HCT116 (cell line): ENCODE measurements at regions not wholly inside any gene's neighbourhood (a gene's known extent, or its start where the extent isn't known, plus 50 kb on each side); places are given as distances from the start of the nearest gene placed in this dataset.

Experiments used
- ATAC-seq: fragments of 200-7000 bp; cut with Tn5 transposase; 2 replicates; pipeline ENCODE4 v1.9.1; 2020; ENCODE audit warnings: mild to moderate bottlenecking, moderate library complexity
- BruUV-seq: library from RNA; stranded (reverse); fragments of 400-500 nt; replicated peaks from 2 replicates; lab custom pipeline; 2021; lab: Mats Ljungman, UMichigan
- CTCF ChIA-PET: fragments of 300-600 bp; sonication (Branson Sonifier 250); formaldehyde crosslinking; loops from one replicate; lab custom pipeline; 2021; ENCODE audit warnings: antibody characterized with exemption; lab: Charles Lee
- POLR2A ChIA-PET: fragments of 300-600, 350-600 bp; sonication (Branson Sonifier 250); formaldehyde crosslinking; loops from one replicate; lab custom pipeline; 2021; ENCODE audit warnings: antibody characterized with exemption; lab: Charles Lee
- RAD21 ChIA-PET, 2 experiments: fragments of 300-600 bp; sonication (Branson Sonifier 250); formaldehyde crosslinking; loops; one replicate each; lab custom pipeline; 2023; ENCODE audit warnings: low total read pairs in 2 of 2; ENCODE audit not compliant: uncharacterized antibody in 2 of 2, unreplicated experiment in 2 of 2, low non-redundant PET in 1 of 2; lab: Charles Lee
- DNase-seq: peaks from one replicate; pipeline ENCODE4 v3.0.0-alpha.2; 2010; ENCODE audit warnings: low read depth, low spot score
- H2AFZ ChIP-seq: fragments of 200-600 bp; shearing (Covaris generic), sonication (generic); 2 replicates; pipeline ENCODE4 v1.6.1; 2017; ENCODE audit warnings: low read depth, mixed run types, mixed read lengths, antibody characterized with exemption, low read length; ENCODE audit not compliant: poor library complexity, severe bottlenecking
- H3K27ac ChIP-seq: 2 replicates; pipeline ENCODE4 v1.5.1; 2012; ENCODE audit warnings: low read depth, low read length
- H3K27me3 ChIP-seq: fragments of 200-600 bp; sonication (generic); 2 replicates; pipeline ENCODE4 v1.6.1; 2016; ENCODE audit warnings: mixed run types, low read length, mixed read lengths; ENCODE audit not compliant: insufficient read depth
- H3K36me3 ChIP-seq, 2 experiments: fragments of 200-500 bp in 1 of 2; fragments of 200-600 bp in 1 of 2; sonication (Bioruptor generic) in 1 of 2; sonication (generic) in 1 of 2; 2 replicates each; pipeline versions ENCODE4 v1.5.1 to v1.6.1; 2014 to 2016; ENCODE audit warnings: low read length in 2 of 2, inconsistent platforms in 1 of 2, mixed read lengths in 1 of 2, mixed run types in 1 of 2; ENCODE audit not compliant: insufficient read depth in 2 of 2, control insufficient read depth in 1 of 2
- H3K4me1 ChIP-seq, 2 experiments: fragments of 200-600 bp in 1 of 2; sonication (generic) in 1 of 2; 2 replicates each; pipeline versions ENCODE4 v1.5.1 to v1.6.1; 2012 to 2017; ENCODE audit warnings: low read length in 2 of 2, inconsistent platforms in 1 of 2, mild to moderate bottlenecking in 1 of 2, mixed read lengths in 1 of 2, mixed run types in 1 of 2, moderate library complexity in 1 of 2; ENCODE audit not compliant: insufficient read depth in 2 of 2, control insufficient read depth in 1 of 2
- H3K4me2 ChIP-seq: fragments of 200-600 bp; sonication (generic); 2 replicates; pipeline ENCODE4 v1.6.1; 2017; ENCODE audit warnings: mixed run types, low read length, mixed read lengths
- H3K4me3 ChIP-seq, 2 experiments: fragments of 200-600 bp in 1 of 2; sonication (generic) in 1 of 2; replicated peaks in 1 of 2; 2 replicates each; pipeline ENCODE4 v1.5.1; 2011 to 2016; ENCODE audit warnings: low read length in 2 of 2, control low read depth in 1 of 2, low read depth in 1 of 2, mild to moderate bottlenecking in 1 of 2, mixed read lengths in 1 of 2, mixed run types in 1 of 2
- H3K79me2 ChIP-seq: fragments of 200-600 bp; sonication (generic); 2 replicates; pipeline ENCODE4 v1.6.1; 2017; ENCODE audit warnings: mild to moderate bottlenecking, mixed run types, low read length, moderate library complexity, mixed read lengths; ENCODE audit not compliant: insufficient read depth
- H3K9ac ChIP-seq: fragments of 200-600 bp; sonication (generic); 2 replicates; pipeline ENCODE4 v1.6.1; 2016; ENCODE audit warnings: low read length, mixed read lengths
- H3K9me2 ChIP-seq: fragments of 200-600 bp; sonication (generic), shearing (Covaris generic); 2 replicates; pipeline ENCODE4 v1.6.1; 2017; ENCODE audit warnings: mixed run types, mild to moderate bottlenecking, moderate library complexity; ENCODE audit not compliant: insufficient read depth
- H3K9me3 ChIP-seq, 2 experiments: fragments of 200-500 bp in 1 of 2; fragments of 200-600 bp in 1 of 2; sonication (Bioruptor generic) in 1 of 2; sonication (generic) in 1 of 2; 2 replicates each; pipeline ENCODE4 v1.6.1; 2014 to 2017; ENCODE audit warnings: low read length in 2 of 2, mixed read lengths in 2 of 2, inconsistent platforms in 1 of 2, low read depth in 1 of 2, mild to moderate bottlenecking in 1 of 2, mixed run types in 1 of 2, moderate library complexity in 1 of 2; ENCODE audit not compliant: control insufficient read depth in 1 of 2, insufficient read depth in 1 of 2
- H4K20me1 ChIP-seq: fragments of 200-600 bp; sonication (generic), shearing (Covaris generic); 2 replicates; pipeline ENCODE4 v1.6.1; 2017; ENCODE audit warnings: mixed run types, mild to moderate bottlenecking, moderate library complexity; ENCODE audit not compliant: insufficient read depth
- CBX3 ChIP-seq: IDR thresholded peaks from 2 replicates; pipeline ENCODE4 v1.6.1; 2012; ENCODE audit warnings: low read depth
- EGR1 ChIP-seq: IDR thresholded peaks from 2 replicates; pipeline ENCODE4 v1.6.1; 2012; ENCODE audit warnings: low read depth
- ELF1 ChIP-seq: IDR thresholded peaks from 2 replicates; pipeline ENCODE4 v1.6.1; 2012; ENCODE audit warnings: low read depth, borderline replicate concordance
- EZH2 ChIP-seq: fragments of 200-600 bp; sonication (generic); IDR thresholded peaks from 2 replicates; pipeline ENCODE4 v1.6.1; 2017; ENCODE audit warnings: antibody characterized with exemption, mixed run types
- EZH2phosphoT487 ChIP-seq: fragments of 200-600 bp; IDR thresholded peaks from 2 replicates; pipeline ENCODE4 v1.6.1; 2018; ENCODE audit warnings: antibody characterized with exemption, borderline replicate concordance
- FOSL1 ChIP-seq: IDR thresholded peaks from 2 replicates; pipeline ENCODE4 v1.6.1; 2012; ENCODE audit warnings: low read depth
- JUND ChIP-seq: IDR thresholded peaks from 2 replicates; pipeline ENCODE4 v1.6.1; 2012
- POLR2AphosphoS5 ChIP-seq: IDR thresholded peaks from 2 replicates; pipeline ENCODE4 v1.6.1; 2011; ENCODE audit warnings: mild to moderate bottlenecking, low read depth, low read length, moderate library complexity
- RAD21 ChIP-seq: IDR thresholded peaks from 2 replicates; pipeline ENCODE4 v1.6.1; 2012; ENCODE audit warnings: low read depth, mild to moderate bottlenecking
- SIN3A ChIP-seq: IDR thresholded peaks from 2 replicates; pipeline ENCODE4 v1.6.1; 2012; ENCODE audit warnings: low read depth
- SP1 ChIP-seq: IDR thresholded peaks from 2 replicates; pipeline ENCODE4 v1.6.1; 2012; ENCODE audit warnings: low read depth
- SRF ChIP-seq: IDR thresholded peaks from 2 replicates; pipeline ENCODE4 v1.6.1; 2012; ENCODE audit warnings: low read depth
- TCF7L2 ChIP-seq: IDR thresholded peaks from 2 replicates; pipeline ENCODE4 v1.7.0; 2011; ENCODE audit warnings: borderline replicate concordance, inconsistent platforms; ENCODE audit not compliant: insufficient read depth, insufficient read length; ENCODE audit errors: extremely low read depth
- ZFX ChIP-seq: fragments of 450-650 bp; IDR thresholded peaks from 2 replicates; pipeline ENCODE4 v1.6.1; 2017
- ZNF274 ChIP-seq: fragments of 200-500 bp; sonication (Bioruptor generic); IDR thresholded peaks from 2 replicates; pipeline ENCODE4 v1.6.1; 2014; ENCODE audit warnings: mild to moderate bottlenecking, low read depth, low read length, inconsistent platforms
- intact Hi-C: fragments of 100-400 bp; cut with micrococcal nuclease; formaldehyde crosslinking; loops from 2 replicates; pipeline ENCODE4 v1.10.0; 2022
- TF ChIP-seq, protein P1 (sequence below), 3 experiments: fragments of 200-600 bp in 1 of 3; sonication (generic) in 1 of 3; IDR thresholded peaks in 2 of 3; conservative IDR thresholded peaks in 1 of 3; 2 replicates each; pipeline ENCODE4 v1.5.1; 2012 to 2017; ENCODE audit warnings: low read depth in 2 of 3, low read length in 2 of 3, antibody characterized with exemption in 1 of 3, borderline replicate concordance in 1 of 3, control low read depth in 1 of 3, mild to moderate bottlenecking in 1 of 3, mixed read lengths in 1 of 3, mixed run types in 1 of 3, moderate library complexity in 1 of 3; ENCODE audit not compliant: insufficient read depth in 1 of 3
- TF ChIP-seq, protein P2 (sequence below): IDR thresholded peaks from 2 replicates; pipeline ENCODE4 v1.6.1; 2011; ENCODE audit warnings: mild to moderate bottlenecking, low read length, moderate library complexity; ENCODE audit not compliant: insufficient replicate concordance; ENCODE audit errors: extremely low read depth
- TF ChIP-seq, protein P3 (sequence below): IDR thresholded peaks from 2 replicates; pipeline ENCODE4 v1.6.1; 2012
- TF ChIP-seq, protein P4 (sequence below): IDR thresholded peaks from 2 replicates; pipeline ENCODE4 v1.6.1; 2012; ENCODE audit warnings: low read depth
- TF ChIP-seq, protein P5 (sequence below): IDR thresholded peaks from 2 replicates; pipeline ENCODE4 v1.6.1; 2012

DNA sequence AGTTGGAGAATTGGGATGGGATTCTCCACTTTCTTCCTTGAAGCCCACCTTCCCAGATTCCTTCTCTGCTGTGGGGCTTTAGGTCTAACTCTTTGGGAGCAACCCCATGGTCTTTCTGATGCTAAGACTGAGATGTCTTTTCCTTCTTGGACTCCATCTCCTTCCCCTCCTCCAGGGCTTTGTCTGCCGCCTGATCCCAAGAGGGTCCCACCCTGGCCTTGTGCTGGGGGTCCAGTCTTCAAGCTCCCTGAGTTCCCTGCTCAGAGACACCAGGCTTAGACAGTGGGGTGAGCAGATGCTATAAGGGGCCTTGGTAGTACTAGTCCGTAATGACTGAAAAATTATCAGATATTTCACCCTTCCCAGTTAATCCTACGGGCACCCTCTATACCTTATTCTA is 150.5 kb downstream of the PTPN20 start:
- CTCF ChIA-PET: interaction anchor here (1.3 kb wide), 1 partner anchor 14 kb away, joined by 3 read pairs; no protein-coding TSS in a partner anchor
- no peak overlapping the region for H3K4me2 ChIP-seq
- peaks cover 34% of the 10 kb centered on the region; the same call in 1 of the 2 replicates for H3K27me3 ChIP-seq
- DNase-seq: no peak
- no peaks in the 10 kb centered on the region for H3K9me3 ChIP-seq
- H3K36me3 ChIP-seq: no peaks in the 10 kb centered on the region
- H3K27ac ChIP-seq: no peak overlapping the region
- RAD21 ChIA-PET: no interaction called here
- no TSS peak for BruUV-seq
- ATAC-seq: no peak
- H2AFZ ChIP-seq: no peak overlapping the region
- no peak overlapping the region for H3K4me3 ChIP-seq
- no peaks in the 10 kb centered on the region for H3K9me2 ChIP-seq
- H3K4me1 ChIP-seq: no peaks in the 10 kb centered on the region
- no peaks in the 10 kb centered on the region for H4K20me1 ChIP-seq
- H3K79me2 ChIP-seq: no peaks in the 10 kb centered on the region
- TF ChIP-seq SRF (no peak), ELF1 (no peak), JUND (no peak), CBX3 (no peak), ZNF274 (no peak), EGR1 (no peak), TCF7L2 (no peak), ZFX (no peak), RAD21 (no peak), SIN3A (no peak), EZH2 (no peak), SP1 (no peak), EZH2phosphoT487 (no peak), FOSL1 (no peak), POLR2AphosphoS5 (no peak)
- TF ChIP-seq, protein P1, sequence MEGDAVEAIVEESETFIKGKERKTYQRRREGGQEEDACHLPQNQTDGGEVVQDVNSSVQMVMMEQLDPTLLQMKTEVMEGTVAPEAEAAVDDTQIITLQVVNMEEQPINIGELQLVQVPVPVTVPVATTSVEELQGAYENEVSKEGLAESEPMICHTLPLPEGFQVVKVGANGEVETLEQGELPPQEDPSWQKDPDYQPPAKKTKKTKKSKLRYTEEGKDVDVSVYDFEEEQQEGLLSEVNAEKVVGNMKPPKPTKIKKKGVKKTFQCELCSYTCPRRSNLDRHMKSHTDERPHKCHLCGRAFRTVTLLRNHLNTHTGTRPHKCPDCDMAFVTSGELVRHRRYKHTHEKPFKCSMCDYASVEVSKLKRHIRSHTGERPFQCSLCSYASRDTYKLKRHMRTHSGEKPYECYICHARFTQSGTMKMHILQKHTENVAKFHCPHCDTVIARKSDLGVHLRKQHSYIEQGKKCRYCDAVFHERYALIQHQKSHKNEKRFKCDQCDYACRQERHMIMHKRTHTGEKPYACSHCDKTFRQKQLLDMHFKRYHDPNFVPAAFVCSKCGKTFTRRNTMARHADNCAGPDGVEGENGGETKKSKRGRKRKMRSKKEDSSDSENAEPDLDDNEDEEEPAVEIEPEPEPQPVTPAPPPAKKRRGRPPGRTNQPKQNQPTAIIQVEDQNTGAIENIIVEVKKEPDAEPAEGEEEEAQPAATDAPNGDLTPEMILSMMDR (IDR thresholded peaks at IDR 0.05 in 2 of 3, conservative IDR thresholded peaks at IDR 0.05 in 1 of 3; ENCODE audit: borderline replicate concordance in 1 of 3, insufficient read depth in 1 of 3, low read depth in 2 of 3, low read length in 2 of 3): no peak
- TF ChIP-seq, protein P2, sequence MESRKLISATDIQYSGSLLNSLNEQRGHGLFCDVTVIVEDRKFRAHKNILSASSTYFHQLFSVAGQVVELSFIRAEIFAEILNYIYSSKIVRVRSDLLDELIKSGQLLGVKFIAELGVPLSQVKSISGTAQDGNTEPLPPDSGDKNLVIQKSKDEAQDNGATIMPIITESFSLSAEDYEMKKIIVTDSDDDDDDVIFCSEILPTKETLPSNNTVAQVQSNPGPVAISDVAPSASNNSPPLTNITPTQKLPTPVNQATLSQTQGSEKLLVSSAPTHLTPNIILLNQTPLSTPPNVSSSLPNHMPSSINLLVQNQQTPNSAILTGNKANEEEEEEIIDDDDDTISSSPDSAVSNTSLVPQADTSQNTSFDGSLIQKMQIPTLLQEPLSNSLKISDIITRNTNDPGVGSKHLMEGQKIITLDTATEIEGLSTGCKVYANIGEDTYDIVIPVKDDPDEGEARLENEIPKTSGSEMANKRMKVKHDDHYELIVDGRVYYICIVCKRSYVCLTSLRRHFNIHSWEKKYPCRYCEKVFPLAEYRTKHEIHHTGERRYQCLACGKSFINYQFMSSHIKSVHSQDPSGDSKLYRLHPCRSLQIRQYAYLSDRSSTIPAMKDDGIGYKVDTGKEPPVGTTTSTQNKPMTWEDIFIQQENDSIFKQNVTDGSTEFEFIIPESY: no peak
- TF ChIP-seq, protein P3, sequence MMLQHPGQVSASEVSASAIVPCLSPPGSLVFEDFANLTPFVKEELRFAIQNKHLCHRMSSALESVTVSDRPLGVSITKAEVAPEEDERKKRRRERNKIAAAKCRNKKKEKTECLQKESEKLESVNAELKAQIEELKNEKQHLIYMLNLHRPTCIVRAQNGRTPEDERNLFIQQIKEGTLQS: no peak
- TF ChIP-seq, protein P4, sequence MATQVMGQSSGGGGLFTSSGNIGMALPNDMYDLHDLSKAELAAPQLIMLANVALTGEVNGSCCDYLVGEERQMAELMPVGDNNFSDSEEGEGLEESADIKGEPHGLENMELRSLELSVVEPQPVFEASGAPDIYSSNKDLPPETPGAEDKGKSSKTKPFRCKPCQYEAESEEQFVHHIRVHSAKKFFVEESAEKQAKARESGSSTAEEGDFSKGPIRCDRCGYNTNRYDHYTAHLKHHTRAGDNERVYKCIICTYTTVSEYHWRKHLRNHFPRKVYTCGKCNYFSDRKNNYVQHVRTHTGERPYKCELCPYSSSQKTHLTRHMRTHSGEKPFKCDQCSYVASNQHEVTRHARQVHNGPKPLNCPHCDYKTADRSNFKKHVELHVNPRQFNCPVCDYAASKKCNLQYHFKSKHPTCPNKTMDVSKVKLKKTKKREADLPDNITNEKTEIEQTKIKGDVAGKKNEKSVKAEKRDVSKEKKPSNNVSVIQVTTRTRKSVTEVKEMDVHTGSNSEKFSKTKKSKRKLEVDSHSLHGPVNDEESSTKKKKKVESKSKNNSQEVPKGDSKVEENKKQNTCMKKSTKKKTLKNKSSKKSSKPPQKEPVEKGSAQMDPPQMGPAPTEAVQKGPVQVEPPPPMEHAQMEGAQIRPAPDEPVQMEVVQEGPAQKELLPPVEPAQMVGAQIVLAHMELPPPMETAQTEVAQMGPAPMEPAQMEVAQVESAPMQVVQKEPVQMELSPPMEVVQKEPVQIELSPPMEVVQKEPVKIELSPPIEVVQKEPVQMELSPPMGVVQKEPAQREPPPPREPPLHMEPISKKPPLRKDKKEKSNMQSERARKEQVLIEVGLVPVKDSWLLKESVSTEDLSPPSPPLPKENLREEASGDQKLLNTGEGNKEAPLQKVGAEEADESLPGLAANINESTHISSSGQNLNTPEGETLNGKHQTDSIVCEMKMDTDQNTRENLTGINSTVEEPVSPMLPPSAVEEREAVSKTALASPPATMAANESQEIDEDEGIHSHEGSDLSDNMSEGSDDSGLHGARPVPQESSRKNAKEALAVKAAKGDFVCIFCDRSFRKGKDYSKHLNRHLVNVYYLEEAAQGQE: no peak
- TF ChIP-seq, protein P5, sequence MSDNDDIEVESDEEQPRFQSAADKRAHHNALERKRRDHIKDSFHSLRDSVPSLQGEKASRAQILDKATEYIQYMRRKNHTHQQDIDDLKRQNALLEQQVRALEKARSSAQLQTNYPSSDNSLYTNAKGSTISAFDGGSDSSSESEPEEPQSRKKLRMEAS: no peak
- TF ChIP-seq, all 23 proteins: peak for 0
- no peak overlapping the region for H3K9ac ChIP-seq
- intact Hi-C loops: no loop called here
- POLR2A ChIA-PET: no interaction called here
